ENCODE measurements at regions not wholly inside any gene's neighbourhood (a gene's known extent, or its start where the extent isn't known, plus 50 kb on each side); places are given as distances from the start of the nearest gene placed in this dataset.

DNA sequence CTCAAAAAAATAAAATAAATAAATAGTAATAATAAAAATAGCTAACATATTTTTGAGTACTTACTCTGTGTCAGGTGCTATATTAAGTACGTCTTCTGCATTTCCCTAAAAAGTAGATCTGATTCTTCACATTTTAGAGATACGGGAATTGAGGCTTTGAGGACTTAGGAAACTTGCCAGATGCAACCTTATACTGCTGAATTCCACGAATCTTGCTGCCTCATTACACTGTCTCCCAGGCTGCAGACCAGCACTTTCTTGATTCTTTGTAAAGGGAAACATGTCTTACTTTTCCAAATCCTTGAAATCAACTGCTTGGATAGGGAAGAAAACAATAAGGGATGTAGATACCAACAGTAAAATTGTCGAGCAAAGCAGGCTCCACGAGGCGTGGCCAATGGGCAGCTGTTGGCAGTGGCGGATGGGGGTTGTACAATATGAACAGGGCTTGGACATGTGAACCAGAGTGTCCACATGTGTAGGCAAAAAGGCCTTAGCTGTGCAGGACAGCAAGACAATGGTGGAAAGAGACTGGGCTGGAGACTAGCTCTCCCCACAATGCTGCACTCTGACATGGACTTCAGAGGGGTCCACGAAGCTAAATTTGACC lies 124.3 kb upstream of the RAI14 start:
- H3K4me3 ChIP-seq (ENCODE audit: low read depth, low read length), result no peak overlapping the region
- in situ Hi-C loops (cut with HindIII; ENCODE audit: low sequenced_read_pairs), result no loop called here
- TF ChIP-seq, protein P1, sequence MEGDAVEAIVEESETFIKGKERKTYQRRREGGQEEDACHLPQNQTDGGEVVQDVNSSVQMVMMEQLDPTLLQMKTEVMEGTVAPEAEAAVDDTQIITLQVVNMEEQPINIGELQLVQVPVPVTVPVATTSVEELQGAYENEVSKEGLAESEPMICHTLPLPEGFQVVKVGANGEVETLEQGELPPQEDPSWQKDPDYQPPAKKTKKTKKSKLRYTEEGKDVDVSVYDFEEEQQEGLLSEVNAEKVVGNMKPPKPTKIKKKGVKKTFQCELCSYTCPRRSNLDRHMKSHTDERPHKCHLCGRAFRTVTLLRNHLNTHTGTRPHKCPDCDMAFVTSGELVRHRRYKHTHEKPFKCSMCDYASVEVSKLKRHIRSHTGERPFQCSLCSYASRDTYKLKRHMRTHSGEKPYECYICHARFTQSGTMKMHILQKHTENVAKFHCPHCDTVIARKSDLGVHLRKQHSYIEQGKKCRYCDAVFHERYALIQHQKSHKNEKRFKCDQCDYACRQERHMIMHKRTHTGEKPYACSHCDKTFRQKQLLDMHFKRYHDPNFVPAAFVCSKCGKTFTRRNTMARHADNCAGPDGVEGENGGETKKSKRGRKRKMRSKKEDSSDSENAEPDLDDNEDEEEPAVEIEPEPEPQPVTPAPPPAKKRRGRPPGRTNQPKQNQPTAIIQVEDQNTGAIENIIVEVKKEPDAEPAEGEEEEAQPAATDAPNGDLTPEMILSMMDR (IDR thresholded peaks at IDR 0.05; ENCODE audit: low read depth, low read length, missing control alignments), result no peak
- peak; percentile 63 for DNase-seq (ENCODE audit: low read depth)

DNA sequence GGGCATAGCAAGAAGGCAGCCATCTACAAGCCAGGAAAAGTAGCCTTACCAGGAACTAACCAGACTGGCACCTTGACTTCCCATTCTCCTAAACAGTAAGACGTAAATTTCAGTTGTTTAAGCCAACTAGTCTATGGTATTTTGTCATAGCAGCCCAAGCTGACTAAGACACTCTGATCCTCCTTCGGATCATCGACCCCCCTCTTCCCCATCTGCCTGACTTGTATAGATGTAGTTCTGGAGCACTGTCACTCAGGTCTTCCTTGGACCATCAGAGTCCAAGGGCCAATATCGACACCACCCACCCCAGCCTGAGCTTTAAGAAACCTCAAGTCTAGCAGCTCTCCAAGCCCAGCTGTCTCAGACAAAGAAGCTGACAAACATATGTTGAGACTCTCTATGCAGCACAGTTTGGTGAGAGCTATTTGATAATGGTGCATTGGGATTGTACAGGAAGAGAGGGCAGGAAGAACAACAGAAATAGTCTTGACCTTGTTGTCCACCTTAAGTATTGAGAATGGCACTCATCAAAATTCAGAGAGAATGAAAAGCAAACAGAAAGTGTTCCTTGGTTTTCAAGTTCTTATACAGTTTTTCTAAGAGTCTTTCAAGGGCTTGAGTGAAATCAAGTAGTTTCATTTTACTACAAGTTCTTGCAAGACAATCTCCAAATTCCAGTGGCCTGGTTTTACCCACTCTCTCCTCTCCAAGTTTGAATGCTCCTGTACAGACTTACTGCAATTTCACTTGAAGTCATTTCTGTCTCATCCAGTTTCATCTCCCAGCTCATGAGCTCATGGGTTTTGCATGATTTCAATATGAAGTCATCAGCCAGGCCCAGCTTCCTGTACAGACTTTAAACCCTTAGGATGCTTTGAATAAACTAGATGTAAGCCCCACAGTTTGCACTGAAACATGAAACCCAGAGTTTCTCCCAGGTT lies 122.3 kb upstream of the RAI14 start:
- no peak overlapping the region for H3K4me3 ChIP-seq (ENCODE audit: low read depth, low read length)
- DNase-seq (ENCODE audit: low read depth), result peak; percentile 51
- TF ChIP-seq, protein P1 (IDR thresholded peaks at IDR 0.05; ENCODE audit: low read depth, low read length, missing control alignments), result no peak
- in situ Hi-C loops (cut with HindIII; ENCODE audit: low sequenced_read_pairs), result no loop called here

- DNase-seq (ENCODE audit: low read depth), result peak; percentile 82
- in situ Hi-C loops (cut with HindIII; ENCODE audit: low sequenced_read_pairs), result no loop called here
- H3K4me3 ChIP-seq (ENCODE audit: low read depth, low read length), result no peak overlapping the region
- TF ChIP-seq, protein P1 (IDR thresholded peaks at IDR 0.05; ENCODE audit: low read depth, low read length, missing control alignments), result no peak
Measured at GRCh38 chr5:34534523-34535103, 121.5 kb upstream of the RAI14 start.

- in situ Hi-C loops (cut with HindIII; ENCODE audit: low sequenced_read_pairs), result no loop called here
- DNase-seq (ENCODE audit: low read depth), result no peak
- H3K4me3 ChIP-seq (ENCODE audit: low read depth, low read length), result no peak overlapping the region
- TF ChIP-seq, protein P1 (IDR thresholded peaks at IDR 0.05; ENCODE audit: low read depth, low read length, missing control alignments), result no peak
Measured at GRCh38 chr5:34535433-34535832, 120.7 kb upstream of the RAI14 start.

- TF ChIP-seq, protein P1 (IDR thresholded peaks at IDR 0.05; ENCODE audit: low read depth, low read length, missing control alignments), result no peak
- no peak overlapping the region for H3K4me3 ChIP-seq (ENCODE audit: low read depth, low read length)
Measured at GRCh38 chr5:34535944-34536623, 120.0 kb upstream of the RAI14 start.

GRCh38 chr5:34536699-34537098 lies 119.4 kb upstream of the RAI14 start:
- in situ Hi-C loops (cut with HindIII; ENCODE audit: low sequenced_read_pairs), result no loop called here
- TF ChIP-seq, protein P1 (IDR thresholded peaks at IDR 0.05; ENCODE audit: low read depth, low read length, missing control alignments), result no peak
- H3K4me3 ChIP-seq (ENCODE audit: low read depth, low read length), result no peak overlapping the region
- no peak for DNase-seq (ENCODE audit: low read depth)

More at GRCh38 chr5:34535944-34536623, 120.0 kb upstream of the RAI14 start:
- DNase-seq (ENCODE audit: low read depth), result no peak
- in situ Hi-C loops (cut with HindIII; ENCODE audit: low sequenced_read_pairs), result no loop called here
